Stomach (tissue), 8 donors: ENCODE measurements at regions not wholly inside any gene's neighbourhood (a gene's known extent, or its start where the extent isn't known, plus 50 kb on each side); places are given as distances from the start of the nearest gene placed in this dataset.

Source experiments
- DNase-seq, 2 donors: peaks; one replicate each; pipeline versions ENCODE4 v3.0.0 to v3.0.0-alpha.2; 2013 to 2019
- H3K27ac ChIP-seq, 5 donors: fragments of 200-600 bp in 4 of 5; sonication (generic) in 4 of 5; one replicate each; pipeline ENCODE4 v1.5.1; 2013 to 2019; ENCODE audit warnings: mild to moderate bottlenecking in 1 of 5, moderate library complexity in 1 of 5
- H3K27me3 ChIP-seq, 3 donors: fragments of 200-600 bp; sonication (generic); one replicate each; pipeline ENCODE4 v1.5.1; 2017 to 2019; ENCODE audit warnings: mixed run types in 1 of 3
- H3K36me3 ChIP-seq, 4 donors: fragments of 200-600 bp; sonication (generic); 1 replicate in 3 of 4; 2 replicates in 1 of 4; pipeline ENCODE4 v1.5.1; 2016 to 2019
- H3K4me1 ChIP-seq, 4 donors: fragments of 200-600 bp; sonication (generic); one replicate each; pipeline ENCODE4 v1.5.1; 2016 to 2019
- H3K4me3 ChIP-seq, 4 donors: fragments of 200-600 bp; sonication (generic) in 3 of 4; one replicate each; pipeline ENCODE4 v1.5.1; 2016 to 2019; ENCODE audit warnings: mild to moderate bottlenecking in 1 of 4
- H3K9me3 ChIP-seq, 4 donors: fragments of 200-600 bp; sonication (generic); one replicate each; pipeline ENCODE4 v1.5.1; 2016 to 2019
- EP300 ChIP-seq: sonication (generic); formaldehyde crosslinking; IDR thresholded peaks from one replicate; pipeline ENCODE4 v1.6.1; 2017; ENCODE audit warnings: antibody characterized with exemption
- POLR2A ChIP-seq, 4 donors: fragments of 450-650 bp; IDR thresholded peaks; one replicate each; pipeline ENCODE4 v1.6.1; 2016; ENCODE audit warnings: antibody characterized with exemption in 4 of 4, control low read depth in 2 of 4, mild to moderate bottlenecking in 1 of 4, moderate library complexity in 1 of 4
- POLR2AphosphoS5 ChIP-seq, 3 donors: sonication (generic); formaldehyde crosslinking; IDR thresholded peaks; one replicate each; pipeline ENCODE4 v1.6.1; 2016; ENCODE audit warnings: antibody characterized with exemption in 3 of 3
- WGBS, 5 donors: extraction: QIAGEN DNeasy Blood & Tissue Kit in 3 of 5; methylation state at CpG; one replicate each; pipeline versions ENCODE4 v1.1.5 to v1.1.7; 2013 to 2018; 5-methylcytosine and 5-hydroxymethylcytosine counted together
- intact Hi-C: fragments of 100-400 bp; cut with DNase I; formaldehyde crosslinking; loops from one replicate; pipeline ENCODE4 v1.15.1; 2023; ENCODE audit warnings: low total_unique reads
- TF ChIP-seq, protein P1 (sequence below), 7 experiments: fragments of 450-650 bp in 4 of 7; fragments of 200-600 bp in 3 of 7; sonication (generic) in 3 of 7; IDR thresholded peaks; one replicate each; pipeline ENCODE4 v1.5.1; 2016 to 2019; ENCODE audit warnings: antibody characterized with exemption in 7 of 7, control low read depth in 2 of 7, mild to moderate bottlenecking in 1 of 7
- donor health status: healthy with polysubstance abuse.
- donor health status: Bipolar disorder and iron deficiency.
- donor health status: healthy.

DNA sequence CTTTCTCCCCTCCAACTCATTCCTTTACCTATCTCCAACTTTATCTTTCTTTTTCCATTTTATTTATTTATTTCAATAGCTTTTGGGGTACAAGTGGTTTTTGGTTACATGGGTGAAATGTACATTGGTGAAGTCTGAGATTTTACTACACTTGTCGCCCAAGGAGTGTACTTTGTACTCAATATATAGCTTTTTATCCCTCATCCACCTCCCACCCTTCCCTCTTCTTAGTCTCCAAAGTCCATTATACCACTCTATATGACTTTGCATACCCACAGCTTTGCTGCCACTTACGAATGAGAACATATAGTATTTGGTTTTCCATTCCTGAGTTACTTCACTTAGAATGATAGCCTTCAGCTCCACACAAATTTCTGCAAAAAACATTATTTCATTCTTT, 152.6 kb upstream of the NUDT4 start:
- H3K4me3 ChIP-seq: no peak overlapping the region
- H3K27me3 ChIP-seq: no peaks in the 10 kb centered on the region
- no peak for DNase-seq
- H3K9me3 ChIP-seq: peaks cover 0 to 7% (median 0%) of the 10 kb centered on the region in 4 donors
- TF ChIP-seq EP300 (no peak), POLR2AphosphoS5 (IDR thresholded peaks at IDR 0.05) (no peak), POLR2A (IDR thresholded peaks at IDR 0.05) (no peak)
- TF ChIP-seq, protein P1, sequence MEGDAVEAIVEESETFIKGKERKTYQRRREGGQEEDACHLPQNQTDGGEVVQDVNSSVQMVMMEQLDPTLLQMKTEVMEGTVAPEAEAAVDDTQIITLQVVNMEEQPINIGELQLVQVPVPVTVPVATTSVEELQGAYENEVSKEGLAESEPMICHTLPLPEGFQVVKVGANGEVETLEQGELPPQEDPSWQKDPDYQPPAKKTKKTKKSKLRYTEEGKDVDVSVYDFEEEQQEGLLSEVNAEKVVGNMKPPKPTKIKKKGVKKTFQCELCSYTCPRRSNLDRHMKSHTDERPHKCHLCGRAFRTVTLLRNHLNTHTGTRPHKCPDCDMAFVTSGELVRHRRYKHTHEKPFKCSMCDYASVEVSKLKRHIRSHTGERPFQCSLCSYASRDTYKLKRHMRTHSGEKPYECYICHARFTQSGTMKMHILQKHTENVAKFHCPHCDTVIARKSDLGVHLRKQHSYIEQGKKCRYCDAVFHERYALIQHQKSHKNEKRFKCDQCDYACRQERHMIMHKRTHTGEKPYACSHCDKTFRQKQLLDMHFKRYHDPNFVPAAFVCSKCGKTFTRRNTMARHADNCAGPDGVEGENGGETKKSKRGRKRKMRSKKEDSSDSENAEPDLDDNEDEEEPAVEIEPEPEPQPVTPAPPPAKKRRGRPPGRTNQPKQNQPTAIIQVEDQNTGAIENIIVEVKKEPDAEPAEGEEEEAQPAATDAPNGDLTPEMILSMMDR (IDR thresholded peaks at IDR 0.05): no peak
- 84 to 95% (median 93%) methylated on average over 2 of the region's 2 CpGs for WGBS, 5 donors
- no peaks in the 10 kb centered on the region for H3K36me3 ChIP-seq
- peaks cover 0 to 16% (median 7%) of the 10 kb centered on the region in 4 donors for H3K4me1 ChIP-seq
- intact Hi-C loops: no loop called here
- no peak overlapping the region for H3K27ac ChIP-seq

DNA sequence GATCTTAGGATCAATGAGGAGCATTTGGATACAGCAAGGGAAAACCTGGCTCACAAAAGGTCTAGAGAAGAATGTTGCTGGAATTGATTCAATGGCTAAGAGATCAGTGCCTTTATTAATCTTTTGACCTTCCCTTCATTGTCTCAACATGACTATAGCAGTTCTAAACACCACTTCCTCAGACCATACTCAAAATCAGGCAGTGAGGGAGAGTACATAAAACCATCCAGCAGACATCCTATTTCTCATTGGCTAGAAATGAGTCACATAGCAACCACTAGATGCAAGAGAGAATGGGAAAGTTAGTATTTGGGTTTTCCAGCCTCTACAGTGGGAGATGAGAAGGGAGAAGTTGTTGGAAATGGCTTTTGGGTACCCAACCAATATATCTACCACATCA, 151.4 kb upstream of the NUDT4 start:
- H3K27me3 ChIP-seq: no peaks in the 10 kb centered on the region
- DNase-seq: no peak
- H3K4me3 ChIP-seq: no peak overlapping the region
- H3K4me1 ChIP-seq: peaks cover 0 to 16% (median 7%) of the 10 kb centered on the region in 4 donors
- no peak for TF ChIP-seq EP300
- TF ChIP-seq, protein P1 (IDR thresholded peaks at IDR 0.05): no peak
- no peak for TF ChIP-seq POLR2AphosphoS5 (IDR thresholded peaks at IDR 0.05)
- no peak for TF ChIP-seq POLR2A (IDR thresholded peaks at IDR 0.05)
- H3K27ac ChIP-seq: no peak overlapping the region
- intact Hi-C loops: no loop called here
- H3K9me3 ChIP-seq: peaks cover 0 to 7% (median 0%) of the 10 kb centered on the region in 4 donors
- no peaks in the 10 kb centered on the region for H3K36me3 ChIP-seq

DNA sequence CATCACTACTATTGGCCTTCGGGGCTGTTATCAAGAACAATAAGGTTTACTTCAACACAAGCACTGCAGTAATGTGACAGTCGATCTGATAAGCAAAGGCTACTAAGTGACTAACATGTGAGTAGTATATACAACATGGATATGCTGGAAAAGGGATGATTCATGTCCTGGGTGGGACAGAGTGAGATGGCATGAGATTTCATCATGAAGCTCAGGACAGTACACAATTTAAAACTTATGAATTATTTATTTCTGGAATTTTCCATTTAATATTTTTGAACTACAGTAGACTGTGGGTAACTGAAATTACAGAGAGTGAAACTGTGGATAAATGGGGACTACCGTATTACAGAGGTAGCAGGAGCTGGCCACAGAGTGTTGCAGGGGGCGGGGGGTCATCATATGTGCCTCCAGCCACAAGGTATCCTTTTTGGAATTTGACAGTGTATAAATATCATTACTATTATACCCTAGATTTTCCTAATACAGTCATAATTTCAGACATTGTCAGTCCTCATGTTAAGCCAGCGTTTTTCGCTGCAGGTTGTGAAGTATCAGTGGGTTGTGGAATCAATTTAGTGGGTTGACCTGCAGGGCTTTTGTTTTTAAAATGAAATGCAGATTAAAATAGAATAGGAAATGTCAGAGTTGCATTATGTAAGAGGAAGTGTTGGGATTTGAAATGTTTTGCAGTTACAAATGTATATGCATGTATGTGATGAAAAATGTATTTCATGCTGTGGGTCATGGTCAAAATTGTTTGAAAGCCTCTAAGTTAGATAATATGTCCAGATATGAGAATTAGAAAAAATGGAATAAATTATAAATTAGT, 148.0 kb upstream of the NUDT4 start:
- WGBS, 5 donors: 64 to 70% (median 66%) methylated on average over 6 of the region's 6 CpGs
- DNase-seq: no peak

DNA sequence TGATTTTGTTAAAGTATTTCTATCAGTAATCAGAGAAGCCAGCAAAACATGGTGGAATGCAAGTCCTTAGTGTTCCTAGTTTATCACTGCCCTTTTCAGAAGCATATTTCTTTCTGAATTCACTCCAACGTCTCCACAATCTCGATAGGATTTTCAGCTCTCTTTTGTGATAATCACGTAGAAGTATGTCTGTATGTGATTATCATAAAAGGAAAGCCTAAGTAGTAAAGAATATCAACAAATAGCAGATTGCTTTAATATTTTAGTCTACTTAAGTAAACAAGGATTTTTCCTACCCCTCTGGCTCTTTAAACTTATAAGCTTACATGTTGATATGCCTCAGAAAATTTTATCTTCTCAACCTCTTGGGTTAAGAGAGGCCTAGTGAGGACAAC, 147.4 kb upstream of the NUDT4 start:
- no peak for TF ChIP-seq POLR2AphosphoS5 (IDR thresholded peaks at IDR 0.05)
- TF ChIP-seq, protein P1 (IDR thresholded peaks at IDR 0.05): no peak
- no peak for TF ChIP-seq POLR2A (IDR thresholded peaks at IDR 0.05)
- no peak for TF ChIP-seq EP300
- peaks cover 0 to 7% (median 3%) of the 10 kb centered on the region in 4 donors for H3K4me1 ChIP-seq
- H3K27me3 ChIP-seq: no peaks in the 10 kb centered on the region
- H3K4me3 ChIP-seq: no peak overlapping the region
- H3K27ac ChIP-seq: no peak overlapping the region
- 14 to 40% (median 23%) methylated on average over 3 of the region's 3 CpGs for whole genome bisulfite sequencing, 5 donors
- DNase-seq: no peak
- intact Hi-C loops: no loop called here
- H3K9me3 ChIP-seq: no peaks in the 10 kb centered on the region
- no peaks in the 10 kb centered on the region for H3K36me3 ChIP-seq

More for the DNA sequence above, 148.0 kb upstream of the NUDT4 start:
- Histone ChIP-seq H3K9me3 (no peaks in the 10 kb centered on the region), H3K27me3 (no peaks in the 10 kb centered on the region), H3K36me3 (no peaks in the 10 kb centered on the region), H3K4me1 (peaks cover 0 to 7% (median 3%) of the 10 kb centered on the region in 4 donors), H3K27ac (no peak overlapping the region), H3K4me3 (no peak overlapping the region)
- intact Hi-C loops: no loop called here
- no peak for TF ChIP-seq POLR2A (IDR thresholded peaks at IDR 0.05)
- TF ChIP-seq, protein P1 (IDR thresholded peaks at IDR 0.05): no peak
- no peak for TF ChIP-seq POLR2AphosphoS5 (IDR thresholded peaks at IDR 0.05)
- TF ChIP-seq EP300: no peak
